SH-SY5Y (cell line): ENCODE measurements at regions not wholly inside any gene's neighbourhood (a gene's known extent, or its start where the extent isn't known, plus 50 kb on each side); places are given as distances from the start of the nearest gene placed in this dataset.

Source experiments
- GATA2 ChIP-seq: IDR thresholded peaks from 2 replicates; pipeline ENCODE4 v1.6.1; 2011; ENCODE audit warnings: mild to moderate bottlenecking, low read depth, low read length
- GATA3 ChIP-seq: IDR thresholded peaks from 2 replicates; pipeline ENCODE4 v1.6.1; 2011; ENCODE audit warnings: low read depth, mild to moderate bottlenecking, low read length, moderate library complexity

- no peak for TF ChIP-seq GATA3
- no peak for TF ChIP-seq GATA2
Observed at GRCh38 chr2:212665948-212666347, 127.3 kb upstream of the ERBB4 start.
